Keratinocyte (primary cell): ENCODE measurements at regions not wholly inside any gene's neighbourhood (a gene's known extent, or its start where the extent isn't known, plus 50 kb on each side); places are given as distances from the start of the nearest gene placed in this dataset.

Source experiments
- EZH2 ChIP-seq: IDR thresholded peaks from one replicate; pipeline ENCODE4 v1.6.1; 2012; ENCODE audit warnings: inconsistent platforms, mild to moderate bottlenecking, low read length, moderate library complexity
- TF ChIP-seq, protein P1 (sequence below), 3 experiments: IDR thresholded peaks in 1 of 3; conservative IDR thresholded peaks in 1 of 3; optimal IDR thresholded peaks in 1 of 3; 2 replicates in 2 of 3; 3 replicates in 1 of 3; pipeline versions ENCODE3 to v1.5.1; 2011; ENCODE audit warnings: low read length in 3 of 3, mild to moderate bottlenecking in 3 of 3, moderate library complexity in 2 of 3, control low read depth in 1 of 3, inconsistent platforms in 1 of 3; ENCODE audit not compliant: insufficient read depth in 2 of 3; ENCODE audit errors: extremely low read depth in 1 of 3

DNA sequence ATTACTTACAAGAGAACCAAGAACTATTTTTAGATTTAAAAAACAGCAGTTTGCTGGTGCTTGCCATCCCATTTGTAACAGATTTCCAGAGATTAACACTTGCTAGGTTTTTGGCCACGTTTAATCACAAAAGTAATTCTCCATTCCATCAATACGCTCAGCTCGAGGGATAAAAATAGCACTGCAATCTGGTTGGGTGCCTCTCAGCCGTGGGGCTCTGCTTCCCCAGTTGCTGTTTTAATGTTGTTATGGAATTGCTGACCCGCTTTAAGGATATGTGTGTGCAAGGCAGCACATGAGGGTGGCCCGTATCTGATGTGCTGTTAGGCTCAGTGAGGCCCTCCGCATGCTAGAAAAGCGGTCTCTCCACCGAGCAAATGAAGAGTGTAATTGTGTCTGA is 222.2 kb upstream of the TMEM260 start:
- no peak for TF ChIP-seq EZH2
- TF ChIP-seq, protein P1, sequence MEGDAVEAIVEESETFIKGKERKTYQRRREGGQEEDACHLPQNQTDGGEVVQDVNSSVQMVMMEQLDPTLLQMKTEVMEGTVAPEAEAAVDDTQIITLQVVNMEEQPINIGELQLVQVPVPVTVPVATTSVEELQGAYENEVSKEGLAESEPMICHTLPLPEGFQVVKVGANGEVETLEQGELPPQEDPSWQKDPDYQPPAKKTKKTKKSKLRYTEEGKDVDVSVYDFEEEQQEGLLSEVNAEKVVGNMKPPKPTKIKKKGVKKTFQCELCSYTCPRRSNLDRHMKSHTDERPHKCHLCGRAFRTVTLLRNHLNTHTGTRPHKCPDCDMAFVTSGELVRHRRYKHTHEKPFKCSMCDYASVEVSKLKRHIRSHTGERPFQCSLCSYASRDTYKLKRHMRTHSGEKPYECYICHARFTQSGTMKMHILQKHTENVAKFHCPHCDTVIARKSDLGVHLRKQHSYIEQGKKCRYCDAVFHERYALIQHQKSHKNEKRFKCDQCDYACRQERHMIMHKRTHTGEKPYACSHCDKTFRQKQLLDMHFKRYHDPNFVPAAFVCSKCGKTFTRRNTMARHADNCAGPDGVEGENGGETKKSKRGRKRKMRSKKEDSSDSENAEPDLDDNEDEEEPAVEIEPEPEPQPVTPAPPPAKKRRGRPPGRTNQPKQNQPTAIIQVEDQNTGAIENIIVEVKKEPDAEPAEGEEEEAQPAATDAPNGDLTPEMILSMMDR (optimal IDR thresholded peaks at IDR 0.05 in 1 of 3, IDR thresholded peaks at IDR 0.05 in 1 of 3, conservative IDR thresholded peaks at IDR 0.05 in 1 of 3; ENCODE audit: extremely low read depth in 1 of 3, insufficient read depth in 2 of 3, low read length in 3 of 3) = no peak
